GM23338 (cell line): ENCODE measurements at regions not wholly inside any gene's neighbourhood (a gene's known extent, or its start where the extent isn't known, plus 50 kb on each side); places are given as distances from the start of the nearest gene placed in this dataset.

Experiments used
- CREB1 ChIP-seq: fragments of 250-450 bp; sonication (Bioruptor Pico); IDR thresholded peaks from 2 replicates; pipeline ENCODE4 v1.5.0; 2020; ENCODE audit warnings: low read depth, mild to moderate bottlenecking, moderate library complexity
- CTCF ChIP-seq, 2 experiments: fragments of 200-600 bp in 1 of 2; sonication (generic) in 1 of 2; conservative IDR thresholded peaks; 2 replicates each; pipeline versions ENCODE4 v1.5.1 to v1.6.1; 2016 to 2017; ENCODE audit warnings: antibody characterized with exemption in 2 of 2, low read depth in 2 of 2, mild to moderate bottlenecking in 2 of 2, moderate library complexity in 1 of 2
- ETS1 ChIP-seq: IDR thresholded peaks from 2 replicates; pipeline ENCODE4 v1.6.1; 2016; ENCODE audit warnings: antibody characterized with exemption
- EZH2 ChIP-seq: fragments of 200-600 bp; sonication (generic); IDR thresholded peaks from one replicate; pipeline ENCODE4 v1.8.0; 2017; ENCODE audit warnings: antibody characterized with exemption, mild to moderate bottlenecking, low read depth; ENCODE audit not compliant: unreplicated experiment
- EZH2phosphoT487 ChIP-seq: fragments of 200-600 bp; sonication (generic); IDR thresholded peaks from one replicate; pipeline ENCODE4 v1.8.1; 2018; ENCODE audit warnings: antibody characterized with exemption; ENCODE audit not compliant: unreplicated experiment
- JUNB ChIP-seq: IDR thresholded peaks from one replicate; pipeline ENCODE4 v1.6.1; 2016; ENCODE audit warnings: antibody characterized with exemption; ENCODE audit not compliant: unreplicated experiment
- POLR2AphosphoS5 ChIP-seq: IDR thresholded peaks from 2 replicates; pipeline ENCODE4 v1.6.1; 2016; ENCODE audit warnings: antibody characterized with exemption, low read depth
- REST ChIP-seq: IDR thresholded peaks from one replicate; pipeline ENCODE4 v1.6.1; 2018; ENCODE audit warnings: antibody characterized with exemption; ENCODE audit not compliant: unreplicated experiment
- STAT1 ChIP-seq: IDR thresholded peaks from one replicate; pipeline ENCODE4 v1.6.1; 2016; ENCODE audit warnings: antibody characterized with exemption; ENCODE audit not compliant: unreplicated experiment
- ZNF114 ChIP-seq: fragments of 250-450 bp; sonication (Bioruptor Pico); IDR thresholded peaks from 2 replicates; pipeline ENCODE4 v1.5.0; 2020; ENCODE audit warnings: mild to moderate bottlenecking, moderate library complexity
- ZNF331 ChIP-seq: fragments of 250-450 bp; sonication (Bioruptor Pico); IDR thresholded peaks from 2 replicates; pipeline ENCODE4 v1.5.0; 2020; ENCODE audit warnings: low read depth, mild to moderate bottlenecking, moderate library complexity

GRCh38 chr7:153061910-153062528 is 302.5 kb downstream of the ACTR3B start:
- no peak for TF ChIP-seq CTCF (conservative IDR thresholded peaks at IDR 0.05; ENCODE audit: low read depth in 2 of 2)
- TF ChIP-seq REST, result peak; percentile 91
- no peak for TF ChIP-seq POLR2AphosphoS5
- no peak for TF ChIP-seq STAT1
- no peak for TF ChIP-seq CREB1 (CRISPR knock-in tag)
- no peak for TF ChIP-seq ZNF114
- TF ChIP-seq EZH2phosphoT487, result no peak
- TF ChIP-seq EZH2, result no peak
- no peak for TF ChIP-seq ZNF331
- TF ChIP-seq ETS1, result no peak
- no peak for TF ChIP-seq JUNB
